ENCODE measurements at regions not wholly inside any gene's neighbourhood (a gene's known extent, or its start where the extent isn't known, plus 50 kb on each side); places are given as distances from the start of the nearest gene placed in this dataset.
"Not testable (repeated sequence)": the region's sequence is repeated elsewhere in the genome, so short reads cannot be mapped to it uniquely, and the experiment has no call there.

GRCh38 chr2:111344590-111344989 lies 223.9 kb downstream of the BCL2L11 start:
- ATAC-seq (replicated peaks in 1 of 4); H3K4me3 Mint-ChIP-seq; H3K4me1 Mint-ChIP-seq; H3K36me3 ChIP-seq (ENCODE audit: control insufficient read depth in 2 of 2, extremely low read depth in 1 of 2, insufficient read depth in 1 of 2, low read length in 1 of 2); H3K9me3 Mint-ChIP-seq; POLR2A ChIA-PET; H3K27ac Mint-ChIP-seq; H3K27me3 Mint-ChIP-seq; DNase-seq; CTCF ChIA-PET; H3K36me3 Mint-ChIP-seq; H3K4me3 ChIP-seq (ENCODE audit: control insufficient read depth in 1 of 2, extremely low read depth in 1 of 2, low read length in 1 of 2); H3K4me1 ChIP-seq (ENCODE audit: control insufficient read depth in 1 of 2, extremely low read depth in 1 of 2, insufficient read depth in 2 of 2, low read length in 2 of 2); H3K27ac ChIP-seq (ENCODE audit: low read length); H3K9me3 ChIP-seq; H3K27me3 ChIP-seq (replicated peaks in 1 of 2; ENCODE audit: control insufficient read depth in 2 of 2, extremely low read depth in 1 of 2, insufficient read depth in 2 of 2, low read length in 1 of 2): not testable (repeated sequence)
- WGBS (ENCODE audit: insufficient coverage): no CpG with 5 or more reads among the region's 2 CpGs

GRCh38 chr2:111345439-111345838 lies 224.7 kb downstream of the BCL2L11 start:
- H3K4me3 Mint-ChIP-seq; H3K27me3 Mint-ChIP-seq; H3K4me1 ChIP-seq (ENCODE audit: control insufficient read depth in 1 of 2, extremely low read depth in 1 of 2, insufficient read depth in 2 of 2, low read length in 2 of 2); POLR2A ChIA-PET; CTCF ChIA-PET; H3K9me3 Mint-ChIP-seq; H3K4me3 ChIP-seq (ENCODE audit: control insufficient read depth in 1 of 2, extremely low read depth in 1 of 2, low read length in 1 of 2); H3K27me3 ChIP-seq (replicated peaks in 1 of 2; ENCODE audit: control insufficient read depth in 2 of 2, extremely low read depth in 1 of 2, insufficient read depth in 2 of 2, low read length in 1 of 2); H3K27ac Mint-ChIP-seq; H3K4me1 Mint-ChIP-seq; DNase-seq; H3K36me3 ChIP-seq (ENCODE audit: control insufficient read depth in 2 of 2, extremely low read depth in 1 of 2, insufficient read depth in 1 of 2, low read length in 1 of 2); H3K36me3 Mint-ChIP-seq; H3K27ac ChIP-seq (ENCODE audit: low read length); ATAC-seq (replicated peaks in 1 of 4); H3K9me3 ChIP-seq: not testable (repeated sequence)
- no CpG with 5 or more reads among the region's 3 CpGs for WGBS (ENCODE audit: insufficient coverage)

- H3K4me3 Mint-ChIP-seq; H3K27me3 Mint-ChIP-seq; H3K36me3 Mint-ChIP-seq; POLR2A ChIA-PET; ATAC-seq (replicated peaks in 1 of 4); H3K4me1 ChIP-seq (ENCODE audit: control insufficient read depth in 1 of 2, extremely low read depth in 1 of 2, insufficient read depth in 2 of 2, low read length in 2 of 2); H3K9me3 Mint-ChIP-seq; H3K4me3 ChIP-seq (ENCODE audit: control insufficient read depth in 1 of 2, extremely low read depth in 1 of 2, low read length in 1 of 2); H3K27me3 ChIP-seq (replicated peaks in 1 of 2; ENCODE audit: control insufficient read depth in 2 of 2, extremely low read depth in 1 of 2, insufficient read depth in 2 of 2, low read length in 1 of 2); CTCF ChIA-PET; H3K27ac ChIP-seq (ENCODE audit: low read length); H3K4me1 Mint-ChIP-seq; H3K27ac Mint-ChIP-seq; H3K9me3 ChIP-seq; DNase-seq; H3K36me3 ChIP-seq (ENCODE audit: control insufficient read depth in 2 of 2, extremely low read depth in 1 of 2, insufficient read depth in 1 of 2, low read length in 1 of 2): not testable (repeated sequence)
- WGBS (ENCODE audit: insufficient coverage): no CpG with 5 or more reads among the region's 14 CpGs
Measured at GRCh38 chr2:111346018-111346930, 225.6 kb downstream of the BCL2L11 start.

GRCh38 chr2:111347695-111348094 lies 227.0 kb downstream of the BCL2L11 start:
- H3K36me3 ChIP-seq (ENCODE audit: control insufficient read depth in 2 of 2, extremely low read depth in 1 of 2, insufficient read depth in 1 of 2, low read length in 1 of 2); ATAC-seq (replicated peaks in 1 of 4); H3K9me3 Mint-ChIP-seq; H3K27me3 Mint-ChIP-seq; H3K4me3 ChIP-seq (ENCODE audit: control insufficient read depth in 1 of 2, extremely low read depth in 1 of 2, low read length in 1 of 2); H3K4me1 Mint-ChIP-seq; POLR2A ChIA-PET; H3K36me3 Mint-ChIP-seq; H3K9me3 ChIP-seq; H3K4me1 ChIP-seq (ENCODE audit: control insufficient read depth in 1 of 2, extremely low read depth in 1 of 2, insufficient read depth in 2 of 2, low read length in 2 of 2); H3K4me3 Mint-ChIP-seq; H3K27ac ChIP-seq (ENCODE audit: low read length); CTCF ChIA-PET; H3K27ac Mint-ChIP-seq; DNase-seq; H3K27me3 ChIP-seq (replicated peaks in 1 of 2; ENCODE audit: control insufficient read depth in 2 of 2, extremely low read depth in 1 of 2, insufficient read depth in 2 of 2, low read length in 1 of 2): not testable (repeated sequence)
- no CpG with 5 or more reads among the region's 1 CpG for WGBS (ENCODE audit: insufficient coverage)

- H3K27ac ChIP-seq (ENCODE audit: low read length); ATAC-seq (replicated peaks in 1 of 4); H3K36me3 ChIP-seq (ENCODE audit: control insufficient read depth in 2 of 2, extremely low read depth in 1 of 2, insufficient read depth in 1 of 2, low read length in 1 of 2); H3K9me3 ChIP-seq; H3K36me3 Mint-ChIP-seq; CTCF ChIA-PET; H3K4me1 Mint-ChIP-seq; DNase-seq; H3K4me1 ChIP-seq (ENCODE audit: control insufficient read depth in 1 of 2, extremely low read depth in 1 of 2, insufficient read depth in 2 of 2, low read length in 2 of 2); H3K27me3 Mint-ChIP-seq; H3K4me3 Mint-ChIP-seq; H3K4me3 ChIP-seq (ENCODE audit: control insufficient read depth in 1 of 2, extremely low read depth in 1 of 2, low read length in 1 of 2); H3K27ac Mint-ChIP-seq; POLR2A ChIA-PET; H3K9me3 Mint-ChIP-seq; H3K27me3 ChIP-seq (replicated peaks in 1 of 2; ENCODE audit: control insufficient read depth in 2 of 2, extremely low read depth in 1 of 2, insufficient read depth in 2 of 2, low read length in 1 of 2): not testable (repeated sequence)
- no CpG with 5 or more reads among the region's 7 CpGs for WGBS (ENCODE audit: insufficient coverage)
Measured at GRCh38 chr2:111348316-111348715, 227.6 kb downstream of the BCL2L11 start.

GRCh38 chr2:111355022-111355817 lies 234.5 kb downstream of the BCL2L11 start:
- H3K4me1 ChIP-seq (ENCODE audit: control insufficient read depth in 1 of 2, extremely low read depth in 1 of 2, insufficient read depth in 2 of 2, low read length in 2 of 2); H3K36me3 Mint-ChIP-seq; H3K27ac Mint-ChIP-seq; POLR2A ChIA-PET; ATAC-seq (replicated peaks in 1 of 4); DNase-seq; H3K27me3 Mint-ChIP-seq; CTCF ChIA-PET; H3K4me3 Mint-ChIP-seq; H3K36me3 ChIP-seq (ENCODE audit: control insufficient read depth in 2 of 2, extremely low read depth in 1 of 2, insufficient read depth in 1 of 2, low read length in 1 of 2); H3K4me3 ChIP-seq (ENCODE audit: control insufficient read depth in 1 of 2, extremely low read depth in 1 of 2, low read length in 1 of 2); H3K9me3 Mint-ChIP-seq; H3K4me1 Mint-ChIP-seq; H3K27ac ChIP-seq (ENCODE audit: low read length); H3K27me3 ChIP-seq (replicated peaks in 1 of 2; ENCODE audit: control insufficient read depth in 2 of 2, extremely low read depth in 1 of 2, insufficient read depth in 2 of 2, low read length in 1 of 2); H3K9me3 ChIP-seq: not testable (repeated sequence)
- 100% methylated on average over 1 of the region's 13 CpGs for WGBS (ENCODE audit: insufficient coverage)

Measured in T-cell (primary cell).